Mucosa of stomach (tissue), 1 donor: ENCODE measurements at regions not wholly inside any gene's neighbourhood (a gene's known extent, or its start where the extent isn't known, plus 50 kb on each side); places are given as distances from the start of the nearest gene placed in this dataset.

ENCODE experiments used
- H3K27me3 ChIP-seq: one replicate; pipeline ENCODE4 v1.7.0; 2013; ENCODE audit warnings: mild to moderate bottlenecking, low read length; ENCODE audit not compliant: control insufficient read depth, insufficient read depth
- H3K36me3 ChIP-seq: one replicate; pipeline ENCODE4 v1.7.0; 2013; ENCODE audit warnings: low read length; ENCODE audit not compliant: control insufficient read depth, insufficient read depth
- H3K4me1 ChIP-seq: one replicate; pipeline ENCODE4 v1.7.0; 2013; ENCODE audit warnings: mild to moderate bottlenecking, low read length; ENCODE audit not compliant: control insufficient read depth, insufficient read depth
- H3K4me3 ChIP-seq: one replicate; pipeline ENCODE4 v1.7.0; 2013; ENCODE audit warnings: low read length
- H3K9ac ChIP-seq: one replicate; pipeline ENCODE4 v1.7.0; 2013; ENCODE audit warnings: mild to moderate bottlenecking, low read length, moderate library complexity
- H3K9me3 ChIP-seq: one replicate; pipeline ENCODE4 v1.7.0; 2013; ENCODE audit warnings: mild to moderate bottlenecking, low read length, moderate library complexity; ENCODE audit not compliant: control insufficient read depth
- donor health status: Pancreatic carcinoma.

GRCh38 chr12:66900616-66901015, 221.7 kb upstream of the GRIP1 start:
- no peaks in the 10 kb centered on the region for H3K4me1 ChIP-seq
- H3K27me3 ChIP-seq: no peaks in the 10 kb centered on the region
- no peak overlapping the region for H3K9ac ChIP-seq
- H3K9me3 ChIP-seq: no peaks in the 10 kb centered on the region
- H3K36me3 ChIP-seq: no peaks in the 10 kb centered on the region
- no peak overlapping the region for H3K4me3 ChIP-seq

GRCh38 chr12:66901138-66901932, 222.5 kb upstream of the GRIP1 start:
- Histone ChIP-seq H3K36me3 (no peaks in the 10 kb centered on the region), H3K9me3 (no peaks in the 10 kb centered on the region), H3K4me3 (no peak overlapping the region), H3K4me1 (no peaks in the 10 kb centered on the region), H3K9ac (no peak overlapping the region), H3K27me3 (no peaks in the 10 kb centered on the region)

GRCh38 chr12:66902020-66902419, 223.1 kb upstream of the GRIP1 start:
- H3K4me1 ChIP-seq: no peaks in the 10 kb centered on the region
- no peak overlapping the region for H3K4me3 ChIP-seq
- H3K9ac ChIP-seq: no peak overlapping the region
- H3K36me3 ChIP-seq: no peaks in the 10 kb centered on the region
- H3K27me3 ChIP-seq: no peaks in the 10 kb centered on the region
- H3K9me3 ChIP-seq: no peaks in the 10 kb centered on the region

- no peaks in the 10 kb centered on the region for H3K9me3 ChIP-seq
- H3K4me3 ChIP-seq: no peak overlapping the region
- no peak overlapping the region for H3K9ac ChIP-seq
- no peaks in the 10 kb centered on the region for H3K27me3 ChIP-seq
- no peaks in the 10 kb centered on the region for H3K36me3 ChIP-seq
- H3K4me1 ChIP-seq: no peaks in the 10 kb centered on the region
Observed at GRCh38 chr12:66903782-66904396, 225.0 kb upstream of the GRIP1 start.

DNA sequence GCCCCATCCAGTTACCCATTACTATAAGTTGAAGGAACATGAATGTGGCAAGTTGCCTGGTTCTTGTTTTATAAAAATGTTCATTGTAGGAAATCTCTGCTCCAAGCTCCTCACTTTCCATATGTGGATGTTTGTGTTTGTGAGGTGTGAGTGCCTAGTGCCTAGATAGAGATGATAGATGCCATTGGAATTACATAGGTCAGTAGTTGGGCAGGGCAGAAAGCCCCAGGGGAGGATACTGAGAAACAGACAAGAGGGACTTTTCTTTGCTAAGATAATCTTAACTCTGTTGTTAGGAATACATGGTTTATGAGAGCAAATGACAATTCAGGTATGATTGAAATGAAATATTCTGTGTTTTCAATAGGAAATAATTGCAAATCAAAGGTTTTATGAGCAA, 226.3 kb upstream of the GRIP1 start:
- no peaks in the 10 kb centered on the region for H3K9me3 ChIP-seq
- H3K4me3 ChIP-seq: no peak overlapping the region
- H3K27me3 ChIP-seq: no peaks in the 10 kb centered on the region
- H3K9ac ChIP-seq: no peak overlapping the region
- no peaks in the 10 kb centered on the region for H3K4me1 ChIP-seq
- H3K36me3 ChIP-seq: no peaks in the 10 kb centered on the region

DNA sequence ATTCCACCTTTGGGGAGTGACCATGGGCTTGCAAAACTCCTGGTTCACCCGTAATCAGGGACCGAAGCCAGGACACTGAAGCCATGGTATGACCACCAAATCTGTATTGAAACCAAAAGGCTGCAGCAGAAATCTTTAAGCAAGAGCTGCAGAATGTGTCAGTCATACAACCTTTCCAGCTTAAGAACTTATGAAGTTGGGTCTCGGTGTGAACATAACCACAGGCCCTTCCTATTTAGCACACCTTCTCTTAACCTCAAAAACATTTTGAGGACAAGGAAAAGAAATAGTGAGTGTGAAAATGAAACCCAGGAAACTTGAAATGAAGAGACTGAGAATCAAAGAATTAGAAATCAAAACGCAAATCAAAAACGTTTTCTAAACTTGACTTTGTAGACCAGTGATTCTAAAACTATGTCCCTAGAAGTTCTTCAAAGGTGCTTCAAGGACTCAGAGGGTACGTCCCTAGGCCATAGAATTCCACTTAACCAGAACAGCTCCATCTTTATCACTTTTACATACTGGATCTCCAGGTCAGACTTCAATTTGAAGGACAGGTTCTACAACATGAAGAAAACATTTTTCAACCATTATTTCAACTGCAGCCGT, 231.6 kb upstream of the GRIP1 start:
- Histone ChIP-seq H3K9me3 (no peaks in the 10 kb centered on the region), H3K4me1 (no peaks in the 10 kb centered on the region), H3K9ac (no peak overlapping the region), H3K4me3 (no peak overlapping the region), H3K36me3 (no peaks in the 10 kb centered on the region), H3K27me3 (no peaks in the 10 kb centered on the region)

DNA sequence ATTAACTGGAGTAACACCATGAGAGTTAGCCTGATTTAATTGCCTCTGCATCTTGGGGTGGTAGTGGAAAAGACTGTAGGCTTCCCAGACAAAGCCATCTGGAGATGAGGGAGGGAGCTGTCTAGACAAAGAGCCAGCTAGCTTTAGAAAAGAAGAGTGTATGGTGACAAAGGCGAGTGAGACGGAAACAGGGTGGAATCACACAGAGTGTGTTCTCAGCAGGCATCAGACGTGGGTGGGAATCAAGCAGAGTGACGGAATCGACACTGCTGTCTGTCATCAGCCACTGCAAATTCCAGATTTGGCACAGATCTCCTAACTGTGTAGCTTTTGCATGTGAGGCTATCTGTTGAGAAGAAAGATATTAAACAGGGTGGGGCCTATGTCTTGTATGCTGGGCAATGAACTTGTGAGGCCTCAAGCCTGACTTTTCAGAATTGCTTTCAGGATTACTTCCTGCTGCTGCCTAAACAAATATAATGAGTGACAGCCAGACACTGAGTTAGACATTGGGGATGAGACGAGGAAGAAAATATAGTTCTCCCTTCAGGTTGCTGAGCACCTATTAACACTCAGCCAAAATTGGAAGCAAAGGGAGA, 236.5 kb upstream of the GRIP1 start:
- Histone ChIP-seq H3K9ac (no peak overlapping the region), H3K4me3 (no peak overlapping the region), H3K27me3 (no peaks in the 10 kb centered on the region), H3K9me3 (no peaks in the 10 kb centered on the region), H3K36me3 (no peaks in the 10 kb centered on the region), H3K4me1 (no peaks in the 10 kb centered on the region)

DNA sequence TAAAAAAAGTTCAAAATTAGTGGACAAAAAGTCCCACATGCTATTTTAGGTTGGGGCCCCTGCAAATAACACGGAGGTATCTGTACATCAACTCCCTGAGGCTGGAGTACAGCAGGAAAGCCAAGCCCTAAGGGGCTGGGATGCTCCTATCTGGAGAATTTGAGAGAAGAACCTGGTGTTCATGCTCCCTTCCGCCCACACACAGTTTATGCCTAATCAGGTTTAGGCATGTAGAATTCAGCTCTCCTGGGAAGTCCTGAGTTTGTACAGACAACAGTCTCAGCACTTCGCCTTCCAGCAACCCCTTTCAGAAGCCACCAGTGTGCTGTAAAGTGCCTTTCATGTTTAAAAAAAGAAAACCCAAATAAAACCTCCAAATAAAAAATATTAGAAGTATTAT, 237.3 kb upstream of the GRIP1 start:
- Histone ChIP-seq H3K4me1 (no peaks in the 10 kb centered on the region), H3K36me3 (no peaks in the 10 kb centered on the region), H3K4me3 (no peak overlapping the region), H3K27me3 (no peaks in the 10 kb centered on the region), H3K9ac (no peak overlapping the region), H3K9me3 (no peaks in the 10 kb centered on the region)

DNA sequence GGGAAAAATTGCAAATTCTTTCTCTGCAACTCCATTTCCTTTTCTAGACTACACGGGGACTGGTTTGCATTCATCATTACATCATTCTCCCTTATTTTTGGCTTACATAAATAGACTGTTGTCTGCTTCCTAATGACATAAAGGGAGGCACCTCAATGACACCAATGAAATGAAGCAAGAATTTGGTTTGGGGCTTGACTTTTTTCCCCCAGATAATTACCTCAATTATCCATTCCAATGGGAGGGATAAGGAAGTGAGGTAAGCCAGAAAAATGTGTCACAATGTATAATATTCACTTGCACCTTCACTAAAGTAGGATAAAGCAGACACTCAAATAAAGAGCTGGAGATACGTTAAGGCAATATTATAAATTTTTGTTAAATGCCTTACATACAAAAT, 240.6 kb upstream of the GRIP1 start:
- Histone ChIP-seq H3K9ac (no peak overlapping the region), H3K4me3 (no peak overlapping the region), H3K36me3 (no peaks in the 10 kb centered on the region), H3K9me3 (no peaks in the 10 kb centered on the region), H3K27me3 (no peaks in the 10 kb centered on the region), H3K4me1 (no peaks in the 10 kb centered on the region)

DNA sequence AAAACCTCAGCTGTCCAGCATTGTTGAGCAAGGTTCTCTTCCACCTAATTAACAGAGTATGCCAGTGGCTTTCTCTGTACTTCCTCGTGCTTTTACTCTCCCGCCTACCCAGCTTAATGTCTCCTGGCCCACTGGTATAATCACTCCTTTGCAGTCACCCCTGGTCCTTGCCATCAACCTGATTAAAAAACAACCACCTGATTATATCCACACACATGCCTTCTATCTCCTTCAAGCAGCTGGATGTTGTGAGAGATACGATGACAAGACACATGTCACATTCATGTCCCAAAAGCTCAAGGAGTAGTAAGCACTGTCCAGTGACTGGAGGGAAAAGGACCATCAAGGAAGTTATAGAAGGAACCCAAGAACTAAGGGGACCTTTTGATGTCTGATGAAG, 241.3 kb upstream of the GRIP1 start:
- H3K27me3 ChIP-seq: no peaks in the 10 kb centered on the region

GRCh38 chr12:66921151-66921550, 242.3 kb upstream of the GRIP1 start:
- no peak overlapping the region for H3K4me3 ChIP-seq
- no peaks in the 10 kb centered on the region for H3K9me3 ChIP-seq
- no peaks in the 10 kb centered on the region for H3K36me3 ChIP-seq
- H3K4me1 ChIP-seq: no peaks in the 10 kb centered on the region
- no peaks in the 10 kb centered on the region for H3K27me3 ChIP-seq
- no peak overlapping the region for H3K9ac ChIP-seq

More for the DNA sequence above, 241.3 kb upstream of the GRIP1 start:
- no peaks in the 10 kb centered on the region for H3K4me1 ChIP-seq
- H3K36me3 ChIP-seq: no peaks in the 10 kb centered on the region
- H3K9ac ChIP-seq: no peak overlapping the region
- no peak overlapping the region for H3K4me3 ChIP-seq
- no peaks in the 10 kb centered on the region for H3K9me3 ChIP-seq

GRCh38 chr12:66925083-66925482, 246.2 kb upstream of the GRIP1 start:
- Histone ChIP-seq H3K4me3 (no peak overlapping the region), H3K9ac (no peak overlapping the region), H3K9me3 (no peaks in the 10 kb centered on the region), H3K36me3 (no peaks in the 10 kb centered on the region), H3K4me1 (no peaks in the 10 kb centered on the region), H3K27me3 (no peaks in the 10 kb centered on the region)
